Testis (tissue), 2 donors: ENCODE measurements at regions not wholly inside any gene's neighbourhood (a gene's known extent, or its start where the extent isn't known, plus 50 kb on each side); places are given as distances from the start of the nearest gene placed in this dataset.

Source experiments
- DNase-seq: peaks from one replicate; pipeline ENCODE4 v3.0.0-alpha.2; 2019
- H3K27ac ChIP-seq, 2 donors: fragments of 200-600 bp; sonication (generic); one replicate each; pipeline ENCODE4 v1.5.1; 2019
- H3K27me3 ChIP-seq: fragments of 200-600 bp; sonication (generic); one replicate; pipeline ENCODE4 v1.5.1; 2019
- H3K36me3 ChIP-seq: fragments of 200-600 bp; sonication (generic); one replicate; pipeline ENCODE4 v1.5.1; 2017; ENCODE audit warnings: low read depth; ENCODE audit errors: missing control alignments
- H3K4me1 ChIP-seq: fragments of 200-600 bp; sonication (generic); one replicate; pipeline ENCODE4 v1.5.1; 2019
- H3K4me3 ChIP-seq, 2 donors: fragments of 200-600 bp; sonication (generic); one replicate each; pipeline ENCODE4 v1.5.1; 2017 to 2019
- H3K9me3 ChIP-seq: fragments of 200-600 bp; sonication (generic); one replicate; pipeline ENCODE4 v1.5.1; 2017
- CTCF ChIP-seq, 3 experiments: fragments of 450-650 bp in 2 of 3; fragments of 200-600 bp in 1 of 3; sonication (generic) in 1 of 3; IDR thresholded peaks; one replicate each; pipeline ENCODE4 v1.5.1; 2016 to 2019; ENCODE audit warnings: antibody characterized with exemption in 3 of 3, mild to moderate bottlenecking in 2 of 3, moderate library complexity in 1 of 3
- POLR2A ChIP-seq: fragments of 450-650 bp; IDR thresholded peaks from one replicate; pipeline ENCODE4 v1.6.1; 2017; ENCODE audit warnings: antibody characterized with exemption, mild to moderate bottlenecking, moderate library complexity
- WGBS, 2 donors: methylation state at CpG; one replicate each; pipeline ENCODE4 v1.1.5; 2018; 5-methylcytosine and 5-hydroxymethylcytosine counted together
- intact Hi-C: fragments of 100-400 bp; cut with DNase I; formaldehyde crosslinking; loops from one replicate; pipeline ENCODE4 v1.15.1; 2023; ENCODE audit warnings: low total_unique reads

- no peak for DNase-seq
- peaks cover 3% of the 10 kb centered on the region for H3K4me1 ChIP-seq
- intact Hi-C loops: no loop called here
- H3K27ac ChIP-seq: no peak overlapping the region
- H3K4me3 ChIP-seq: no peak overlapping the region
- TF ChIP-seq POLR2A: no peak
- H3K27me3 ChIP-seq: no peaks in the 10 kb centered on the region
- no peaks in the 10 kb centered on the region for H3K9me3 ChIP-seq
- H3K36me3 ChIP-seq: no peaks in the 10 kb centered on the region
These were observed 170.7 kb upstream of the E2F7 start for GRCh38 chr12:77236066-77236465.

- no peak overlapping the region for H3K4me3 ChIP-seq
- intact Hi-C loops: no loop called here
- H3K27ac ChIP-seq: peak overlapping the region in 1 of 2 donors; percentile 5
- peaks cover 8% of the 10 kb centered on the region for H3K4me1 ChIP-seq
- WGBS, 2 donors: 59 to 64% methylated on average over 1 of the region's 1 CpG
- no peak for DNase-seq
- TF ChIP-seq POLR2A (no peak), CTCF (IDR thresholded peaks at IDR 0.05) (no peak)
- H3K9me3 ChIP-seq: no peaks in the 10 kb centered on the region
- H3K36me3 ChIP-seq: no peaks in the 10 kb centered on the region
- no peaks in the 10 kb centered on the region for H3K27me3 ChIP-seq
These were observed 166.7 kb upstream of the E2F7 start for GRCh38 chr12:77232045-77232444.

- Histone ChIP-seq H3K4me3 (no peak overlapping the region), H3K9me3 (no peaks in the 10 kb centered on the region), H3K27me3 (no peaks in the 10 kb centered on the region), H3K4me1 (peaks cover 8% of the 10 kb centered on the region), H3K27ac (peak overlapping the region in 1 of 2 donors; percentile 5), H3K36me3 (no peaks in the 10 kb centered on the region)
- TF ChIP-seq POLR2A: no peak
- no peak for TF ChIP-seq CTCF (IDR thresholded peaks at IDR 0.05)
- 21 to 23% methylated on average over 5 of the region's 5 CpGs for WGBS, 2 donors
- intact Hi-C loops: no loop called here
- DNase-seq: peak; percentile 69
These were observed 166.1 kb upstream of the E2F7 start for GRCh38 chr12:77231501-77231918.

- TF ChIP-seq POLR2A: no peak
- TF ChIP-seq CTCF (IDR thresholded peaks at IDR 0.05): no peak
- no peak overlapping the region for H3K4me3 ChIP-seq
- no peaks in the 10 kb centered on the region for H3K27me3 ChIP-seq
- H3K36me3 ChIP-seq: no peaks in the 10 kb centered on the region
- no peak for DNase-seq
- peaks cover 8% of the 10 kb centered on the region for H3K4me1 ChIP-seq
- intact Hi-C loops: no loop called here
- no peak overlapping the region for H3K27ac ChIP-seq
- no peaks in the 10 kb centered on the region for H3K9me3 ChIP-seq
- 21 to 22% methylated on average over 6 of the region's 6 CpGs for WGBS, 2 donors
These were observed 164.5 kb upstream of the E2F7 start for GRCh38 chr12:77229640-77230442.

- H3K4me1 ChIP-seq: peaks cover 8% of the 10 kb centered on the region
- DNase-seq: no peak
- TF ChIP-seq POLR2A (no peak), CTCF (IDR thresholded peaks at IDR 0.05) (no peak)
- no peak overlapping the region for H3K4me3 ChIP-seq
- 96 to 97% methylated on average over 1 of the region's 1 CpG for WGBS, 2 donors
- no peak overlapping the region for H3K27ac ChIP-seq
- H3K9me3 ChIP-seq: no peaks in the 10 kb centered on the region
- no peaks in the 10 kb centered on the region for H3K36me3 ChIP-seq
- intact Hi-C loops: no loop called here
- no peaks in the 10 kb centered on the region for H3K27me3 ChIP-seq
These were observed 163.0 kb upstream of the E2F7 start for GRCh38 chr12:77228376-77228775.
